GM18907 (cell line): ENCODE measurements at regions not wholly inside any gene's neighbourhood (a gene's known extent, or its start where the extent isn't known, plus 50 kb on each side); places are given as distances from the start of the nearest gene placed in this dataset.

Experiments
- ATAC-seq: cut with Tn5 transposase; IDR thresholded peaks from one replicate; pipeline ENCODE4 v1.9.1; 2021; ENCODE audit warnings: mild to moderate bottlenecking, moderate library complexity; ENCODE audit not compliant: unreplicated experiment

DNA sequence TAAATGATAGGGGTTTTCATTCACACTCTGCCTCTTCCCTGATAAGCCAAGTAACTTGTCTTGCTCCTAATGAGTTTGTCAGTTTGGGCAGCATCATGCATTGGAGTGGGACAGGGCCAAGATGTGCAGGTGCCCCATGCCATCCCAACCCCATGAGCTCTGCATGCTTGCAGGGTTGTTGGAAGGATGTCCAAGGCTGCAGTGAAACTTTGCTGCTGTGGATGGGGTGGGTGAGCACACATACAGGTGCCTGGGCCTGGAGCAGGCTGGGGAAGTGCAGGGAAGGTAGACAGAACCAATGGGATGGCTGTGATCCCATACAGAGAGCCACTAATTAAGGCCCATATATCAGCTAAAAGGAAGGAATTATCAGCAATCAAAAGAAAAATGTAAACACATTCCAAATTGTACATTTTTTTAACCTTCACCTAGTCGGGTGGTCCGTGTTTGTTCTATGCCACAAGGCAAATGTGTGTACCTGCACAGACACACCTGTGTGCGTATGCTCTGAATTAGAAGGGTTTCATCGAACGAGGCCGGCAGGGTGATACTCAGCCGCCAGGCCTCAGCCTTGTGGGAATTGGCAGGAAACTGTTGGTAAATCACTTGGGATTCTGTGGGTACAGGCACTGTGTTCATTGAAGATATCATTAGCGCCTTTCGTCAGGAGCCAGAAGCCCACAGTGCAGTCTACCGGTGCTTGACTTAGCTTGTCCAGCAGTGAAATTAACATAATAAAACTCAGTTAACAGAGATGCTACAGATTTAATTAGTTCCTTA is 342.9 kb downstream of the MYCN start:
- no peak for ATAC-seq

DNA sequence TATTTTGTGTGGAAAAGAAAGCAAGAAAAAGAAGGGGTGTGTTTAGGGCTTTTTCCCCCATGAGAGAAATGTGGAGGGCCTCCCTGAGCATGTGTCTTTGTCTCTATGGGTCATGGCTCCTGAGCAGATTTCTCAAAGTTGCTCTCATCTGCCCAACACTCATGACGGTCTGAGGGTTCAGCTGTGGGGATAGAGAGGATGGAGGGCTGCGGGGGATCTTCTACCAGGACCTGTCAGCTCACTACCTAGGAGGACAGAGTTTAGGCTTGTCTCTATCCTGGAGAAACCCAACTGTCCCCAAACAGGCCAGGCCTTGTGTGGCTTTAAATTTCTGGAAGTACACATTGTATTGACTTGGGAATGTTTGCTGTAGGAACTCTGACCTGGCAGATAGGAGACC is 342.2 kb downstream of the MYCN start:
- no peak for ATAC-seq

- peak; percentile 65 for ATAC-seq
Observed at GRCh38 chr2:16281451-16282335, 341.3 kb downstream of the MYCN start.

DNA sequence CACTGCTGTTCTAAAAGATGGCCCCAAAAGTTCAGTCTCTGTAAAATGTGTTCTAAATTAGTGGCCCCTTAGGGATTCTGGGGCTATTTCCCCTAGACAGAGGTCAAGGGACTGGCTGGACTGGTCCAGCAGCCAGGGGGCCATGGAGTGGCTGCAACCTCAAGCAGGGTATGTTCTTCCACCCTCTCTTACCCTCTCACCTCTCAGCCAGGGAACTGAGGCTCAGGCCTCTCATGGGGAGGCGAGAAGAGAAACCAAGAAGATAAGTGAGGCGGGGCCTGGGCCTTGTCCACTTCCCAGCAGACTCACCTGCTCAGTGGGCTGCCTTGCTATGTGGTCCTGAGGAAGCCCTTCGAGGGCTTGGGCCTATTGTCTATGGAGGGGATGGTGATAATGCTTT is 339.7 kb downstream of the MYCN start:
- no peak for ATAC-seq

DNA sequence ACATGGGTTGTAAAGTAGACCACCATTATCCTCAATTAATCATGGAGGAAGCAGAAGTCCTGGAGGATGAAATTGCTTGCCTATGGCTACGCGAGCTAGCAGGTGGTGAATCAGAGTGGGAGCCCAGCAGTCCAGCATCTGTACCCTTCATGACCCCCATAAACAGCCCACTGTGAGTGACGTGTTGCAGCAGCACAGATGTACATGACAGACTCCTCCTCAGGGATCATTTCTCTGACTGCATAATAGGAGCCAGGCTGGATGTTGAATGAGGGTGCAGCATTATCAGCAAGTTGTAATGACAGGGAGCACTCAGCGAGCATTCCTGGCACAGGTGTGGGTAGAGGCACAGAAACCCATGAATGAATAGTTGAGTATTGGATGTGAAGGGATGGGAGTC is 339.3 kb downstream of the MYCN start:
- ATAC-seq: no peak

DNA sequence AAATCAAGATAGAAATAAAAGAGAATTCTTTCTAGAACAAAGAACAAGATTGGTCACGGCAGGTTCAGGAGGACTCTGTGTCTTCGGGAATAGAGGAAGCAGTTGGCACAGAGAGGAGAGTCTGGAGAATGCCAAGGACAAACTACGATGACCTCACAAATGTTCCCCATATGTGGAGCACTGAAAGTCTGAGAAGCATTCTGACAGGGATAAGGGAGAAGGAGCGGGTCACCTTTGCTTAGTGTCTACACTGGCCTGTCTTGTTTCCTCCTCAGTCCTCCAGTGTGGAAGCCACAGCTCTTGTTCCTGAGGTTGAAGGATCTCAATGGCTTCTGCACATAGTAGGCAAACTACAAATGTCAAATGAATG is 338.8 kb downstream of the MYCN start:
- ATAC-seq: no peak

DNA sequence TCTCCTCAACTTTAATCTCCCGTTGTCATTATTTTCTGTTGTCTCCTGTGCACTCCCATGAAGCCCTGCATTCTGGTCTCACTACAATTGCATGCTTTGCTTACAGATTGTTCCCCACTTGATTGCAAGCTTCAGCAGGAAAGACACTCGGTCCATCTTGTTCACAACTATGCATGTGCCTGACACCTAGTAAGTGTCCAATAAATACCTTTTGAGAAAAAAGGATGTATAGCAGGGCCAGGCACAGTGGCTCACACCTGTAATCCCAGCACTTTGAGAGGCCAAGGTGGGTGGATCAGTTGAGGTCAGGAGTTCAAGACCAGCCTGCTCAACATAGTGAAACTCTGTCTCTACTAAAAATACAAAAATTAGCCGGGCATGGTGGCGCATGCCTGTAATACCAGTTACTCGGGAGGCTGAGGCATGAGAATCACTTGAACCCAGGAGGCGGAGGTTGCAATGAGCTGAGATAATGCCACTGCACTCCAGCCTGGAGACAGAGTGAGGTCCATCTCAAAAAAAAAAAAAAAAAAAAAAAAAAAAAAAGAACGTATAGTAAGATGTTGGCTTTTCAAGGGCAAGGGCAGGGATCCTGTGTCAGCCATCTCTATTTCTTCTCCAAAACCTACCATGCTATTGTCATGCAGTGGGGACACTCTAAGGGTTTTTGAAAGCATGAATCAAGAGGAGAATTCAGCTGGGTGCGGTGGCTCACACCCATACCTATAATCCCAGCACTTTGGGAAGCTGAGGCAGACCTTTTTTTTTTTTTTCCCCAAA is 338.3 kb downstream of the MYCN start:
- ATAC-seq: no peak

DNA sequence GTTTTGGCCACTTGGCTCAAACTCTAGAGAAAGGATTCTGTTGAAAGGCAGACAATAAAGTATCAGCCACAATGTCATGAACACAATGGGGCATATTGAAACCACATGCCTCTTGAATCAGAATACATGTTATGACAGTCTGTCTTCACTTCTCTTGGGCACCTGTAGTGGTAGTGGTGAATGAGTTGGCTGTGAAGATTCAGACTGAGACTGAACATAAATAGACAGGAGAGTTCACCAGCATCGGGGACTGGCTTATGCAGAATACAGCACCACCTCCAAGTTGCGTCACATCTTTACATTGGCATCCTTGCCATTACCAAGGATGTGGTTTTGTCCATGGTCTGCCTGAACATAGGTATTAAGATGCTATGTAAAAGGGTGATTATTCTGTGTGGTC is 336.8 kb downstream of the MYCN start:
- ATAC-seq: no peak

GRCh38 chr2:16275661-16276060 is 335.3 kb downstream of the MYCN start:
- ATAC-seq: no peak

DNA sequence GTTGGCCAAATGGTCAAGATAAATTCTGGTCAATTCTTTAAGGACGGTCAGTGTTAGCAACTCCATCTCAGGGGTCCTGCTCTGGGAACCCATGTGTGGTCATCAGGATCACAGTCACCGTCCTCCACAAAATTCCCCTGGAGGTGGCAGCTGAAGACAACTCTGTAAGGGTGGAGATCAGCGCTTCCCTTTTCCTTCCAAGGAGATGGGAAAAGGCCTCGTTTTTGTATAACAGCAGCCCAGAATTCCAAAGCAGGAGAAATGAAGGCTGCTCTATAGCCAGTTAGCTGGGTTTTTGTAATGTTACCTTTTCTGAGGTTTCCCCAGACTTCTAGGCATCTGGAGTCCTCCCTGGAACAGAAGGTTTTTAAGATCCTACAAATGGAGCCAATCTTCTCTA is 334.8 kb downstream of the MYCN start:
- no peak for ATAC-seq

GRCh38 chr2:16273111-16273510 is 332.8 kb downstream of the MYCN start:
- ATAC-seq: no peak

GRCh38 chr2:16272038-16272788 is 331.9 kb downstream of the MYCN start:
- no peak for ATAC-seq

- ATAC-seq: no peak
Observed at GRCh38 chr2:16271231-16271896, 331.0 kb downstream of the MYCN start.

DNA sequence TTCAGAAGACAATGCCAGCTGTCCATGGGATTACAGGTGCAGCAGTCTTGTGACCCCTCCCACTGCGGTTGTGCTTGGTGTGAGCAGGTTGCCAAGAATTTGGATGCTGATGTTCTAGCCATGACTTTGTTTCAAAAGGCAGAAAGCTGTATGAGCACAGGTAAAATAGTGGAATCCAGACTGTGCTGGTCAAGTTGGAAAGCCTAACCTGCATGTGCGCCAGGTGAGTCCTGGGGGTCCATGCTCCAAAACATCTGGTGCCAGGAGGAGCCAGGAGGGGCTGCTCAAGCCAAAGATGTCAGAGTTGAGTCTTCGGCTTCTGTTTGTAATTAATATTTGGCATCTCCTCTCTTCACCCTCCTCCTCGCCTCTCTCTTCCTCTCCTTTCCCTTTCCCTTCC is 330.1 kb downstream of the MYCN start:
- no peak for ATAC-seq

GRCh38 chr2:16268301-16269000 is 328.1 kb downstream of the MYCN start:
- ATAC-seq: no peak

DNA sequence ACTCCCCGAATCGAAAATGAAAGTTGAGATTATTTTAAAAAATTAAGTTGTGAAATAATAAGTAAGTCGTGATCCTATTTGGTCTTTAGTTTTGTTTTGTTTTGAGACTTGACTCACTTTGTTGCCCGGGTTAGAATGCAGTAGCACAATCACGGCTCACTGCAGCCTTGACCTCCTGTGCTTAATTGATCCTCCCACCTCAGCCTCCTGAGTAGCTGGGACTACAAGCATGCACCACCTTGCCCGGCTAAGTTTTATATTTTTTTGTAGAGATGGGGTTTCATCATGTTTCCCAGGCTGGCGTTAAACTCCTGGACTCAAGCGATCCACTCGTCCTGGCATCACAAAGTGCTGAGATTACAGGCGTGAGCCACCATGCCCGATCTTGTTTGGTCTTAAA is 326.2 kb downstream of the MYCN start:
- no peak for ATAC-seq

- ATAC-seq: no peak
Observed at GRCh38 chr2:16264931-16265540, 324.7 kb downstream of the MYCN start.

DNA sequence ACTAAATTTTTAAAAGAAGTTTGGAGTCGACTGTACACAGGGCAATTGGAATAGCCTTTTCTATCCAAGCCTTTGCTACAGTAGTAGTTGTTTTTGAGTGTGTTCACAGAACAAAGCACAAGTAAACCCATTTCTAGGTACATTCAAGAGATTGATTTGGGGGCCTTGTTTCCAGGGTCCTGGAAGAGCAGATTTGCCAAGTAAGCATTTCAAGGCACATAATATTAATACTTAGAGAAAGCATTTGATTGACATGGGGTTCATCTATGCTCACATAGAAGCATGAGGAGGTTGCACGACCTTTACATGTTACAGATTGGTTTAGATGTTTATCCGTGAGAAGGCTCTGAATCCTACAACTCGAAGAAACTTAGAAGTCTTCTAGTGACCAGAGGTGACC is 324.1 kb downstream of the MYCN start:
- no peak for ATAC-seq

DNA sequence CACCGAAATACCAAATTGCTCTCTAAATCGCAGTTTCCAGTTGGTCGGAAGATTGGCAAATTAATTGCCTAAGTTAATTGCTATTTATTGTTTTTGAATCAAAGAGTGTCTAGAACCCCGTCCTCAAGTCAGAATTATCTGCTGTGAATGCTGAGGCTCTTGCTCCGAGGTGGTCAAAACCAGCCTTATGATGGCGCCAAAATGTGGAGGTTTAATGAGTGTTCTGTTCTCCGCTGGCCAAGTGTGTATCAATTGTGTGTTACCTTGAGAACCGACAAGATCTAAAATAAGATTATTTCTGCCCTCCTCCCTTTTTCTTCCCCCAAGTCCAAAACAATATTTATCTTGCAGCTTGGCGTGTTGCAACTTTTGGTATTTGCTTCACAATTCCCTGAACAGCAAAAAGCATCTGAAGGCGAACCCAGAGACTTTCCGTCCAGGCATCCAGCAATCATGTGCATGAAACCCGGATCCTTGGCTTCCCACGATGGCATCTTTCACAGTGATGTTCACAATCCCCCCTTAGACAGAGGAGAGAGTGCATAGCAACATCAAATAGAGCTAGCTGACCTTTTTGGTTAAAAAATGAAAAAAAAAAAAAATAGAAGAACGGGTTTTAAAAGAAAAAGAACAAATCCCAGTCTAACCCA is 323.0 kb downstream of the MYCN start:
- no peak for ATAC-seq
